HG02970 (cell line): ENCODE measurements at regions not wholly inside any gene's neighbourhood (a gene's known extent, or its start where the extent isn't known, plus 50 kb on each side); places are given as distances from the start of the nearest gene placed in this dataset.

Source experiments
- ATAC-seq: cut with Tn5 transposase; IDR thresholded peaks from one replicate; pipeline ENCODE4 v1.9.1; 2021; ENCODE audit warnings: mild to moderate bottlenecking, moderate library complexity, moderate number of reproducible peaks; ENCODE audit not compliant: unreplicated experiment, low FRiP score

- ATAC-seq: no peak
Observed at GRCh38 chrX:9147086-9147485, 113.2 kb upstream of the FAM9B start.

- ATAC-seq: no peak
Observed at GRCh38 chrX:9147726-9148125, 113.8 kb upstream of the FAM9B start.

- no peak for ATAC-seq
Observed at GRCh38 chrX:9148615-9149399, 114.9 kb upstream of the FAM9B start.

GRCh38 chrX:9149501-9150245, 115.7 kb upstream of the FAM9B start:
- ATAC-seq: no peak

GRCh38 chrX:9151772-9152307, 117.9 kb upstream of the FAM9B start:
- ATAC-seq: no peak

- ATAC-seq: no peak
Observed at GRCh38 chrX:9153300-9153699, 119.4 kb upstream of the FAM9B start.

GRCh38 chrX:9158611-9159010, 124.7 kb upstream of the FAM9B start:
- ATAC-seq: no peak

- no peak for ATAC-seq
Observed at GRCh38 chrX:9160698-9161329, 126.9 kb upstream of the FAM9B start.

- ATAC-seq: no peak
Observed at GRCh38 chrX:9162698-9163097, 128.8 kb upstream of the FAM9B start.

- no peak for ATAC-seq
Observed at GRCh38 chrX:9163214-9163709, 129.3 kb upstream of the FAM9B start.

- no peak for ATAC-seq
Observed at GRCh38 chrX:9164086-9164485, 130.2 kb upstream of the FAM9B start.

- ATAC-seq: no peak
Observed at GRCh38 chrX:9164533-9165426, 130.9 kb upstream of the FAM9B start.

GRCh38 chrX:9166584-9166944, 132.6 kb upstream of the FAM9B start:
- ATAC-seq: no peak

- no peak for ATAC-seq
Observed at GRCh38 chrX:9171841-9172463, 138.0 kb upstream of the FAM9B start.

- no peak for ATAC-seq
Observed at GRCh38 chrX:9172464-9172850, 138.5 kb upstream of the FAM9B start.

- ATAC-seq: no peak
Observed at GRCh38 chrX:9180623-9181022, 146.7 kb upstream of the FAM9B start.

GRCh38 chrX:9182041-9182440, 148.1 kb upstream of the FAM9B start:
- ATAC-seq: no peak

GRCh38 chrX:9183481-9183880, 149.6 kb upstream of the FAM9B start:
- ATAC-seq: no peak

- no peak for ATAC-seq
Observed at GRCh38 chrX:9184211-9184610, 150.3 kb upstream of the FAM9B start.

GRCh38 chrX:9188117-9188516, 154.2 kb upstream of the FAM9B start:
- no peak for ATAC-seq
